ENCODE measurements at regions not wholly inside any gene's neighbourhood (a gene's known extent, or its start where the extent isn't known, plus 50 kb on each side); places are given as distances from the start of the nearest gene placed in this dataset.

GRCh38 chr21:43348170-43348766 lies 78.7 kb downstream of the SIK1 start:
- DNase-seq (ENCODE audit: low read depth) = no peak

- peak; percentile 22 for DNase-seq (ENCODE audit: low read depth)
These were observed 79.3 kb downstream of the SIK1 start for GRCh38 chr21:43347461-43348169.

GRCh38 chr21:43346551-43346950 lies 80.4 kb downstream of the SIK1 start:
- no peak for DNase-seq (ENCODE audit: low read depth)

GRCh38 chr21:43345746-43346409 lies 81.1 kb downstream of the SIK1 start:
- DNase-seq (ENCODE audit: low read depth) = peak; percentile 76

- no peak for DNase-seq (ENCODE audit: low read depth)
These were observed 81.7 kb downstream of the SIK1 start for GRCh38 chr21:43345046-43345745.

- no peak for DNase-seq (ENCODE audit: low read depth)
These were observed 82.7 kb downstream of the SIK1 start for GRCh38 chr21:43343992-43344886.

GRCh38 chr21:43343095-43343991 lies 83.6 kb downstream of the SIK1 start:
- DNase-seq (ENCODE audit: low read depth) = no peak

GRCh38 chr21:43342301-43342881 lies 84.5 kb downstream of the SIK1 start:
- DNase-seq (ENCODE audit: low read depth) = no peak

- DNase-seq (ENCODE audit: low read depth) = peak; percentile 7
These were observed 85.4 kb downstream of the SIK1 start for GRCh38 chr21:43341378-43342161.

GRCh38 chr21:43340491-43341377 lies 86.2 kb downstream of the SIK1 start:
- DNase-seq (ENCODE audit: low read depth) = peak; percentile 92

GRCh38 chr21:43339668-43340067 lies 87.3 kb downstream of the SIK1 start:
- DNase-seq (ENCODE audit: low read depth) = no peak

GRCh38 chr21:43338951-43339350 lies 88.0 kb downstream of the SIK1 start:
- no peak for DNase-seq (ENCODE audit: low read depth)

- no peak for DNase-seq (ENCODE audit: low read depth)
These were observed 88.9 kb downstream of the SIK1 start for GRCh38 chr21:43337901-43338655.

GRCh38 chr21:43335119-43335518 lies 91.8 kb downstream of the SIK1 start:
- DNase-seq (ENCODE audit: low read depth) = no peak

- no peak for DNase-seq (ENCODE audit: low read depth)
These were observed 92.5 kb downstream of the SIK1 start for GRCh38 chr21:43334214-43334958.

GRCh38 chr21:43333298-43334062 lies 93.5 kb downstream of the SIK1 start:
- peak; percentile 98 for DNase-seq (ENCODE audit: low read depth)

All from EH (cell line).